ENCODE measurements at regions not wholly inside any gene's neighbourhood (a gene's known extent, or its start where the extent isn't known, plus 50 kb on each side); places are given as distances from the start of the nearest gene placed in this dataset.

- TF ChIP-seq CTCF (IDR thresholded peaks at IDR 0.05) (no peak), POLR2A (IDR thresholded peaks at IDR 0.05) (no peak)
Measured at GRCh38 chr12:107931761-107932160, 157.3 kb downstream of the ASCL4 start.

Measured in lower leg skin (tissue), 3 donors.